ENCODE measurements at regions not wholly inside any gene's neighbourhood (a gene's known extent, or its start where the extent isn't known, plus 50 kb on each side); places are given as distances from the start of the nearest gene placed in this dataset.

- TF ChIP-seq POLR2A (IDR thresholded peaks at IDR 0.05; ENCODE audit: low read depth, low read length) (no peak), SPI1 (IDR thresholded peaks at IDR 0.05; ENCODE audit: low read depth, low read length) (no peak), POLR2AphosphoS5 (IDR thresholded peaks at IDR 0.05; ENCODE audit: low read depth, low read length) (no peak)
Observed at GRCh38 chr18:1663879-1664705, 759.4 kb downstream of the ADCYAP1 start.

Data from GM12891 (cell line).